ENCODE measurements at regions not wholly inside any gene's neighbourhood (a gene's known extent, or its start where the extent isn't known, plus 50 kb on each side); places are given as distances from the start of the nearest gene placed in this dataset.
A peak's percentile ranks its signal among the peaks of the same experiment; 100 is the strongest.

DNA sequence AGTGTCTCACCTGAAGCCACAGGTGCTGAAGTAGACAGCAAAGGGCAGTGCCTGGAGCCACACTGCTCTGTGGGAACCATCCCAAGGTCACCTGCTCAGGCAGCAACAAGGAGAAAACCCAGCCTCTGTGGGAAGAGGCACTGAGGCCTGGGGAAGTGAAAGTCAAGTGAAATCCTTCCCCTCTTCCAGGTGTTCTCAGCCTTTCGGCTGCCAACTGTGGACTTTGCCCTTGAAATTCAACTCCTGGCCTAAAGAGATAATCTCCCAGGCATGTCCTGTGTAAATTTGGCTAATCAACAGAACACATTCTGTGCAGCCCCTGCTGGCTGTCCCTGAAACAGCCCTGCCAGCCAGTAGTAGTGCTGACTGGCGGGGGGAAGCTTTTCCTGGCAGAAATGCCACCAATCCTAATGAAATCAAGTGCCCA is 112.1 kb downstream of the RPL27A start:
- Mint-ChIP-seq H3K27me3 (peaks cover 14 to 29% of the 10 kb centered on the region in 2 donors), H3K27ac (no peak overlapping the region), H3K36me3 (ENCODE audit: insufficient read depth) (no peaks in the 10 kb centered on the region), H3K9me3 (no peaks in the 10 kb centered on the region), H3K4me1 (ENCODE audit: low read depth in 2 of 2) (no peaks in the 10 kb centered on the region), H3K4me3 (no peak overlapping the region)
- no peak for ATAC-seq (replicated peaks)
- DNase-seq = no peak

- H3K36me3 Mint-ChIP-seq (ENCODE audit: insufficient read depth) = no peaks in the 10 kb centered on the region
- no peak overlapping the region for H3K27ac Mint-ChIP-seq
- ATAC-seq (replicated peaks) (no peak), DNase-seq (no peak)
- H3K27me3 Mint-ChIP-seq = peaks cover 14 to 22% of the 10 kb centered on the region in 2 donors
- H3K4me3 Mint-ChIP-seq = no peak overlapping the region
- H3K4me1 Mint-ChIP-seq (ENCODE audit: low read depth in 2 of 2) = no peaks in the 10 kb centered on the region
- no peaks in the 10 kb centered on the region for H3K9me3 Mint-ChIP-seq
These were observed 114.0 kb upstream of the AKIP1 start for GRCh38 chr11:8796941-8797340.

GRCh38 chr11:8799273-8799672 is 111.7 kb upstream of the AKIP1 start:
- DNase-seq (no peak), ATAC-seq (replicated peaks) (no peak)
- Mint-ChIP-seq H3K27me3 (peaks cover 8 to 22% of the 10 kb centered on the region in 2 donors), H3K9me3 (no peaks in the 10 kb centered on the region), H3K36me3 (ENCODE audit: insufficient read depth) (no peaks in the 10 kb centered on the region), H3K4me3 (no peak overlapping the region), H3K4me1 (ENCODE audit: low read depth in 2 of 2) (no peaks in the 10 kb centered on the region), H3K27ac (peak overlapping the region in 1 of 2 donors; percentile 64)

DNA sequence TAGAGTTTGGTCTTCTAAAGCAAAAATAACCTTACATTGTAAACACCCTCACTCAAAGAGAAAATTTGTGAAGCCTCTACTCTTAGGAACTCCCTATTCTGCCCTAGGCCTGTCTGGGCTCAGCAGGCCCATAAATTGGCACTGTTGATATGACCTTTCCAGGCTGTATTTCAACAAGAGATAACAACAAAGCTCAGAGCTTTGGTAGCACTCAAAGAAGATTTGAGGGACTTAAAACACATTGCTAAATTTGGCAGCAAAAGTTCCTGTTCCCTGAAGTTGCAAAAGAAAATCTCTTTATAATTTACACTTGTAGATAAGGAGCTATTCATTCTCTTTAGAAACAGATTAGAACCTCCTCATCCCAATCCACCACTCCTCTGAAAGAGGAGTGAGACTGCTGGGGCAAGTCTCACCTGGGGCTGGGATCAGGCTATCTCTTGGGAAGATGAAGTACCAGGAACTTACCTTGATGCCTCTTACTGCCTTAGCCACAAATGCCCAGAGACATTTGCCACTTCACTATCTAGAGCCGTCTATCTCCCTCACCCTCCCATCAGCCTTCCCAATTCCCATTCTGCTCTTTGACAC is 110.4 kb upstream of the AKIP1 start:
- no peak for ATAC-seq (replicated peaks)
- no peak for DNase-seq
- Mint-ChIP-seq H3K4me1 (ENCODE audit: low read depth in 2 of 2) (no peaks in the 10 kb centered on the region), H3K27me3 (peaks cover 8 to 18% of the 10 kb centered on the region in 2 donors), H3K9me3 (no peaks in the 10 kb centered on the region), H3K36me3 (ENCODE audit: insufficient read depth) (no peaks in the 10 kb centered on the region), H3K27ac (no peak overlapping the region), H3K4me3 (no peak overlapping the region)

DNA sequence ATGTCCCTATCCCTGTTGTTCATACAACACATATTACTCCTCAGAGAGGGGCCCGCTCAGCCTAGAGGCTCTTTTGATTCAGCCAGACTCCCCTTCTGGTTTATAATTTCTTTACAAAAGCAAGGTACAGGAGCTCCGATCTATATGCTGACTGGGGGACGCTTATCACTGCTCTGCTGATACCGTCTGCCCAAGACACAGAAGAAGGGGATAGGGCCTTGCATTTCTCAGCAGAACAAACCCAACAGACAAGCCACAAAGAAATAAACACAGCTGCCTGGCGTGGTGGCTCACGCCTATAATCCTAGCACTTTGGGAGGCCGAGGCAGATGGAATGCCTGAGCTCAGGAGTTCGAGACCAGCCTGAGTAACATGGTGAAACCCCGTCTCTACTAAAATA is 109.9 kb upstream of the AKIP1 start:
- Mint-ChIP-seq H3K27ac (no peak overlapping the region), H3K4me3 (no peak overlapping the region), H3K4me1 (ENCODE audit: low read depth in 2 of 2) (no peaks in the 10 kb centered on the region), H3K9me3 (no peaks in the 10 kb centered on the region), H3K36me3 (ENCODE audit: insufficient read depth) (no peaks in the 10 kb centered on the region), H3K27me3 (peaks cover 8 to 14% of the 10 kb centered on the region in 2 donors)
- ATAC-seq (replicated peaks) (no peak), DNase-seq (no peak)

- Mint-ChIP-seq H3K27ac (no peak overlapping the region), H3K27me3 (peaks cover 8 to 12% of the 10 kb centered on the region in 2 donors), H3K36me3 (ENCODE audit: insufficient read depth) (no peaks in the 10 kb centered on the region), H3K9me3 (no peaks in the 10 kb centered on the region), H3K4me1 (ENCODE audit: low read depth in 2 of 2) (no peaks in the 10 kb centered on the region), H3K4me3 (no peak overlapping the region)
- ATAC-seq (replicated peaks) (no peak), DNase-seq (no peak)
These were observed 108.7 kb upstream of the AKIP1 start for GRCh38 chr11:8802251-8802650.

GRCh38 chr11:8803973-8804372 is 107.0 kb upstream of the AKIP1 start:
- no peak overlapping the region for H3K4me3 Mint-ChIP-seq

GRCh38 chr11:8805296-8805695 is 105.7 kb upstream of the AKIP1 start:
- Mint-ChIP-seq H3K9me3 (no peaks in the 10 kb centered on the region), H3K36me3 (ENCODE audit: insufficient read depth) (no peaks in the 10 kb centered on the region), H3K4me3 (no peak overlapping the region), H3K27ac (no peak overlapping the region), H3K4me1 (ENCODE audit: low read depth in 2 of 2) (no peaks in the 10 kb centered on the region), H3K27me3 (peaks cover 11 to 15% of the 10 kb centered on the region in 2 donors)
- ATAC-seq (replicated peaks) = no peak
- DNase-seq = no peak

More at GRCh38 chr11:8803973-8804372, 107.0 kb upstream of the AKIP1 start:
- ATAC-seq (replicated peaks) = no peak
- H3K36me3 Mint-ChIP-seq (ENCODE audit: insufficient read depth) = no peaks in the 10 kb centered on the region
- no peak for DNase-seq
- H3K4me1 Mint-ChIP-seq (ENCODE audit: low read depth in 2 of 2) = no peaks in the 10 kb centered on the region
- no peak overlapping the region for H3K27ac Mint-ChIP-seq
- peaks cover 0 to 12% of the 10 kb centered on the region in 2 donors for H3K27me3 Mint-ChIP-seq
- H3K9me3 Mint-ChIP-seq = no peaks in the 10 kb centered on the region

DNA sequence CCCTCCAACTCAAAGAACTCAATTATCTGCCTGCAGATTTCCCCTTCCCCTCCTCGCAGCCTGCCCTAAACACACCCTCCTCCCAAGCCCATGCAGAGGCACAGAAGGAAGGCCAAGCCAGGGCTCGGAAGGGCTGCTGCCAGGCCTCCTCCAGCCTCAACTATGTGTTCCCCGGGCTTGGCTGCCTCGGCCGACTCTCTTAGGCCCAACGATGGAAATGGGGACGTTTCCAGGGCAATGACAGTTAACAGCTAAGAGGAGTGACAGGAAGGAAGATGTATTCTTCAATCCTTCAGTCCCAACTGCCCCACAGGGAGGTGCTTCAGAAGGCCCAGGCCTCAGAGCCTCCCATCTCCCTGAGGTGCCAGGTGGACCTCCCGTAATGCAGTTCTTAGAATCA is 104.0 kb upstream of the AKIP1 start:
- Mint-ChIP-seq H3K9me3 (no peaks in the 10 kb centered on the region), H3K4me3 (no peak overlapping the region), H3K27me3 (peaks cover 18 to 27% of the 10 kb centered on the region in 2 donors), H3K27ac (no peak overlapping the region), H3K4me1 (ENCODE audit: low read depth in 2 of 2) (peaks cover 5% of the 10 kb centered on the region in 2 donors), H3K36me3 (ENCODE audit: insufficient read depth) (no peaks in the 10 kb centered on the region)
- DNase-seq = no peak
- no peak for ATAC-seq (replicated peaks)

GRCh38 chr11:8807544-8808225 is 103.3 kb upstream of the AKIP1 start:
- H3K9me3 Mint-ChIP-seq = no peaks in the 10 kb centered on the region
- H3K27me3 Mint-ChIP-seq = peaks cover 18 to 27% of the 10 kb centered on the region in 2 donors
- no peak for ATAC-seq (replicated peaks)
- H3K27ac Mint-ChIP-seq = no peak overlapping the region
- no peaks in the 10 kb centered on the region for H3K36me3 Mint-ChIP-seq (ENCODE audit: insufficient read depth)
- peaks cover 5% of the 10 kb centered on the region in 2 donors for H3K4me1 Mint-ChIP-seq (ENCODE audit: low read depth in 2 of 2)
- H3K4me3 Mint-ChIP-seq = no peak overlapping the region
- no peak for DNase-seq

DNA sequence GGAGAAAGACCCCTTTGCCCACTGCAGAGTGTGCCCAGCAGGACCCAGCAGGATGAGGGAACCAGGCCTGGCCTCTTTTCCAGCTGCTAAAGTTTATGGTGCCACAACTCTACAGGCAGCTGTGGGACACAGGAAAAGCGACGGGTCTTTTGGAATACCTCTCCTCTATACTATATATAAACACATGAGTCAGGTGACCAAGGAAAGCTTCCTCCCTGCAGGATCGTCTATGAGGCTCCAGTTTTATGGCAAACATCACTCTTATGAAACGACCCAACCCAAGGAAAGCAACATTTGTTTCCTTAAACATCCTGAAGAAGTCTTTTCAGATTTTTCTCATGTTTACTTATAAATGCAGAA is 102.8 kb upstream of the AKIP1 start:
- peaks cover 5% of the 10 kb centered on the region in 2 donors for H3K4me1 Mint-ChIP-seq (ENCODE audit: low read depth in 2 of 2)
- no peak overlapping the region for H3K27ac Mint-ChIP-seq
- DNase-seq (no peak), ATAC-seq (replicated peaks) (no peak)
- no peaks in the 10 kb centered on the region for H3K9me3 Mint-ChIP-seq
- no peaks in the 10 kb centered on the region for H3K36me3 Mint-ChIP-seq (ENCODE audit: insufficient read depth)
- H3K4me3 Mint-ChIP-seq = no peak overlapping the region
- H3K27me3 Mint-ChIP-seq = peaks cover 18 to 27% of the 10 kb centered on the region in 2 donors

- no peak overlapping the region for H3K4me3 Mint-ChIP-seq
- no peaks in the 10 kb centered on the region for H3K36me3 Mint-ChIP-seq (ENCODE audit: insufficient read depth)
- ATAC-seq (replicated peaks) (no peak), DNase-seq (no peak)
- H3K9me3 Mint-ChIP-seq = no peaks in the 10 kb centered on the region
- no peak overlapping the region for H3K27ac Mint-ChIP-seq
- peaks cover 5% of the 10 kb centered on the region in 2 donors for H3K4me1 Mint-ChIP-seq (ENCODE audit: low read depth in 2 of 2)
- peaks cover 18 to 27% of the 10 kb centered on the region in 2 donors for H3K27me3 Mint-ChIP-seq
These were observed 101.6 kb upstream of the AKIP1 start for GRCh38 chr11:8809241-8809938.

GRCh38 chr11:8809939-8810539 is 101.0 kb upstream of the AKIP1 start:
- Mint-ChIP-seq H3K27ac (no peak overlapping the region), H3K27me3 (peaks cover 18 to 27% of the 10 kb centered on the region in 2 donors), H3K4me1 (ENCODE audit: low read depth in 2 of 2) (peaks cover 5% of the 10 kb centered on the region in 2 donors), H3K36me3 (ENCODE audit: insufficient read depth) (no peaks in the 10 kb centered on the region), H3K4me3 (no peak overlapping the region), H3K9me3 (no peaks in the 10 kb centered on the region)
- DNase-seq = no peak
- no peak for ATAC-seq (replicated peaks)

All from effector memory CD8-positive, alpha-beta T cell (primary cell).